OCI-M2 (cell line): ENCODE measurements at regions not wholly inside any gene's neighbourhood (a gene's known extent, or its start where the extent isn't known, plus 50 kb on each side); places are given as distances from the start of the nearest gene placed in this dataset.

Experiments used
- DNase-seq: peaks from one replicate; lab custom pipeline; 2025; ENCODE audit not compliant: unreplicated experiment; lab: John Stamatoyannopoulos, UW

DNA sequence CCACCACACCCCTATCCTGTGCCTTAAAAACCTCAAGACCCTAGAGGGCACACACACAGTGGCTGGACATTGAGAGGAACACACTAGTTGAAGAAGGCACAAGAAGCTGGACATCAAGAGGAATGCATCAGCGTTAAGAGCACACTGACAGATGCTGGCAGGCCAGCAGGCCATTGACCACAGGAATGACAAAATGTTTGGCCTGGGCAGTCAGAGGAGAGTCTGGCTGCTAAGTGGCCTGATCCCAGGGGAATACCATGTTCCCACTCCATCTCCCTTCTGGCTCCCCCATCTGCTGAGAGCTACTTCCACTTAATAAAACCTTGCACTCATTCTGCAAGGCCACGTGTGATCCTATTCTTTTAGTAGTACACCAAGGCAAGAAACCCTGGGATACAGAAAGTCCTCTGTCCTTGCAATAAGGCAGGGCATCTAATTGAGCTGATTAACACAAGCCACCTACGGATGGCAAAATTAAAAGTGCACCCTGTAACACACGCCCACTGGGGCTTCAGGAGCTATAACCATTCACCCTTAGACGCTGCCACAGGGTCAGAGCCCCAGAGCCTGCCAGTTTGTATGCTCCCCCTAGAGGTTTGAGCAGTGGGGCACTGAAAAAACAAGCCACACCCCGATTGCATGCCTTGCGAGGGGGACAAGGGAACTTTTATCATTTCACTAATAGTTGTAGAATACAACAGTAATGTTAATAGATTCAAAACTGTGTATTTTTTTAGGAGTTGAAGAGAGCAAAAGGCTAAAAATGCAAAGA is 1216.1 kb upstream of the NCAM2 start:
- DNase-seq: no peak

GRCh38 chr21:19785941-19786340 is 1212.3 kb upstream of the NCAM2 start:
- DNase-seq: no peak

DNA sequence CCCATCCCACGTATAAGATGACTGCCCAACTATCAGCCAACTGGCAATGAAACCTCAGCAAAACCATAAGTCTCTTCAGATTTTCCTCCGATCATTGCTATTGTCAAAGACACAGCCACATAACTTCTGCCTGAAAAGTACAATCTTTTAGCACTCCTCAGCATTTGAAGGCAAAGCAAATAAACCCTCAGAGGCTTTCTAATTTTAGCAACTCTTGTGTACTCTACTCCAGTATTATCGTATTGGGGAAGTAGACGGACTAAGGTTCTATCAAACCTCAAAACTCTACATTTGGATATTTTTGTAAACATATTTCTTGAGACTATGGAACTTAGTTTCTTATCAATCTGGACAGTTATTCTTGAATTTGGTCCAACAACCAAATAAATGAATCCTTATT is 1206.2 kb upstream of the NCAM2 start:
- no peak for DNase-seq

GRCh38 chr21:19807201-19807600 is 1191.0 kb upstream of the NCAM2 start:
- DNase-seq: no peak

DNA sequence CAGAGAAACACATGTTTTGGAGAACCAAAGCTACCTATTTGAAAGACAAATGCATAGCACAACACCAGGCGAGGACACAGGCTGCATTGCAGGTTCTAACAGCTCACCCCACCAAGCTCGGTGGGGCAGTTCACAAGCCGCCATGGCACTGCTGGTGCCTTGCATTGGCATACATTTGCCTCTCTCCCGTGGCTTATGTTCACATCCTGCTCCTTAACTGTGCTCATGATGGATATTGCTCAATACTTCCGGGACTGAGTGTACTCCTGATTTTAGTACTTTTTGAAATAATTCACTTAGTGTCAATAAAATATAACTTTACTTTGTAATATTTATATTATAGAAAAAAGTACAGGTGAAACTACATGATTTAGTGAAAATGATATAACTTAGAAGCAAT is 1187.4 kb upstream of the NCAM2 start:
- no peak for DNase-seq

GRCh38 chr21:19830446-19830845 is 1167.8 kb upstream of the NCAM2 start:
- DNase-seq: no peak

DNA sequence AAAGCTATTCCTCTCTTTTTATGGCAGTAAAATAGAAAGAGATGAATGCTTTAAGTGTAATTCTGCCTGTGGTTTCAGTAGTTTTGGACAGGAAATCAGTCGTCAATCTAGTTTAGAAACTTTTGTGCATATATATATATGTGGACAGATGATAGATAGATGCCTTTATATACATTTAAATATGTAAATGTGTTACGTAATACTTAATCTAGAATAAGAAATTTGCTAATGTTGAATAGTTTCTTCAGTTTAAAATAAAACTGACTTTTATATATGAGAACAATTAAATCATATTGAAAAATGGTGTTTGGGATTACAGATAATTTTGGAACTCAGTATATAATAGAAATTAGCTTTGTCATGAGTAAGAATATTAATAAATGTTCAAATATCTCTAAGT is 1165.7 kb upstream of the NCAM2 start:
- DNase-seq: no peak

GRCh38 chr21:19833082-19833481 is 1165.1 kb upstream of the NCAM2 start:
- no peak for DNase-seq

DNA sequence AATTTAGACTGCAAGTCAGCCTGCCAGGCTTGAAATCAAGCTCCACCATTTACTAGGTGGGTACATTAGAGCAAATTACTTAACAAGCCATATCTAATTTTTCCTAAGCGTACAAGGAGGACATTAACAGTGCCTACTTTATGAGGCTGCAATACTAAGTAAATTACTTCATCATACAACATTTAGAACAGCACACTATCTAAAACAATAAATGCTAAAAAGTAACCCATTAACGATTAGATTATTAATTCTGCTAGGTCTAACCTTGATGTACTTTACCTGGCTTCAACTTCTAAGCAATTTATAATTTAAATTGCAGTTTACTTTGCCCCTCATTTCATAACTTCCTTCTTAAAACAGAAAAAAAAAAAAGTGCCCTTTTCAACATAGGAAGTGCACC is 1155.6 kb upstream of the NCAM2 start:
- DNase-seq: no peak

GRCh38 chr21:19844334-19844733 is 1153.9 kb upstream of the NCAM2 start:
- no peak for DNase-seq

GRCh38 chr21:19850157-19850556 is 1148.1 kb upstream of the NCAM2 start:
- no peak for DNase-seq

- no peak for DNase-seq
Observed at GRCh38 chr21:19853061-19853460, 1145.1 kb upstream of the NCAM2 start.

GRCh38 chr21:19853709-19854575 is 1144.3 kb upstream of the NCAM2 start:
- DNase-seq: no peak

- no peak for DNase-seq
Observed at GRCh38 chr21:19855522-19855921, 1142.7 kb upstream of the NCAM2 start.

DNA sequence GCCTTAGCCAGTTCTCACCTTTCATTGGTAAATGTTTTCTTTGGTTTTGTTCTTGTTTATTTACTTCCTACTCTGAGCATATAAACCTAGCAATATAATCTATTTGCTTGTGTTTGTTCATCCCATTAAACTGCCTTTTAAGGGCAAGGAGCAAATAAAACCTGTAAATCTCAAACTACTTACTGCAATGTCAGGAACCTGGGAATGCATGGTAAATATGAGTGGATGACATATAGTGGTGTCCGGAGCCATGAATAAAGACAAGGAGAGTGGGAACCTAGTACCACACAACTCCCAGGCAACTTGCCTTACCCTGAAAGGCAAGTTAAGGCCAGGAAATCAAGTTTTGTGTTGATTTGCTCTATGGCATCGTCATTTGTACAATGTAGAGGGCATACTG is 1133.7 kb upstream of the NCAM2 start:
- DNase-seq: no peak

- DNase-seq: no peak
Observed at GRCh38 chr21:19870682-19871081, 1127.5 kb upstream of the NCAM2 start.

DNA sequence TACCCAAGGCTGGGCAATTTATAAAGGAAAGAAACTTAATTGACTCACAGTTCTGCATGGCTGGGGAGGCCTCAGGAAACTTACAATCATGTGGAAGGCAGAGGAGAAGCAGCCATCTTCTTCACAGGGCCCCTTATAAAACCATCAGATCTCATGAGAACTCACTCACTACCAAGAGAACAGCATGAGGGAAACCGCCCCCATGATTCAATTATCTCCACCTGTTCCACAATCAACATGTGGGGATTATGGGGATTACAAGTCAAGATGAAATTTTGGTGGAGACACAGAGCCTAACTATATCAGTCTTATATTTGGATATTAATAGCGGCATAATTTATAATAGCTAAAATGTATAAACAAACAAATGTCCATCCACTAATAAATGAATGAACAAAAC is 1123.7 kb upstream of the NCAM2 start:
- DNase-seq: no peak

- DNase-seq: no peak
Observed at GRCh38 chr21:19878133-19878532, 1120.1 kb upstream of the NCAM2 start.

DNA sequence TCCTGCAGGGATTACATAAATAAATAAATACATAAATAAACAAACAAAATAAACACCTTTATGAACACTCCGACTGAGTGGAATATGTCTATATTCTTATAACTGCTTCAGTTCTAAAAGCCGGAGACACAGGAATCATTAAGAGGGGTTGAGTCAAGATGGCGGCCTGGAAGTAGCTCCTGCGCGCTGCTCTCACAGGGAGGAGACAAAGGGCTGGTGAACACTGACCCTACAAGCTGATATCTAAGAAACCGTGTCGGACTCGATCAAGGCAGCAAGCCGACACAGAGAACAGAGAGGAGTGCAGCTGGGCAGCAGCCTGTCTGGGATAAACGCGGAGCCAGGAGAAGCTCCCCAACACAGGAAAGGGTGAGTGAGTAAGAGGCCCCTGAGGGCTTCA is 1098.6 kb upstream of the NCAM2 start:
- no peak for DNase-seq

- DNase-seq: no peak
Observed at GRCh38 chr21:19900149-19900548, 1098.1 kb upstream of the NCAM2 start.

GRCh38 chr21:19908390-19908789 is 1089.8 kb upstream of the NCAM2 start:
- DNase-seq: no peak

DNA sequence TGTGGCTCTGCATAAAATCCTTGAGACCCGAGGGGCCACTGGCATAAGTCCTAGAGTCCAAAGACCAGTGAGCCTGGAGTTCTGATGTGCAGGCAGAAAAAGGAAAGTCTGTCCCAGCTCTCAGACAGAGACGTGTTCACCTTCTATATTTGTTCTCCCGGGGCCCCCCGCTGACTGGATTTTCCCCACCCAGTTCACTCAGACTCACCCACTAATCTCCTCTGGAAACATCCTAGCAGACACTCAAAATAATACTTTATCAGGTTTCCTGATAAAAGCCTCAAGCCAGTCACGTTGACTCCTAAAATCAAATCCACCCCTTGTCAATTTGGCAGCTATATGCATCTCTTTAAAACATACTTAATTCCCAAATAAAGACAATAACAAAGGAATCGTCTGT is 1084.2 kb upstream of the NCAM2 start:
- DNase-seq: no peak
